ENCODE measurements at regions not wholly inside any gene's neighbourhood (a gene's known extent, or its start where the extent isn't known, plus 50 kb on each side); places are given as distances from the start of the nearest gene placed in this dataset.
A peak's percentile ranks its signal among the peaks of the same experiment; 100 is the strongest.

DNA sequence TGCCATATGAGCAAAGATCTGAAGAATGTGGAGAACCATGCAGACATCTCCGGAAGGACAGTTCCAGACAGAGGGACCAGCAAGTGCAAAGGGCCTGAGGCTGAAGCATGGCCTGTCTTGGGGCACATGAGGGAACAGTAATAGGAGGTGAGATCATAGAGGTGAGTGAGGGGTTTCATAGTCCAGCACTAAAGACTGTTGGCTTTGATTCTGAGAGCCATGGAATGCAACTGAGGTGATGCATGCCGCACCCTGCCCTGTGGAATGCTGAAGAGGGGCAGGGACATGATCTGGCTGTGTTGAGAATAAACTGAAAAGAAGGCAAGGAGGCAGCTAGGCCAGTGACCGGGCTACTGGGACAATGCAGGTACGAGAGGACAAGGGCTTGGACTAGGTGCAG lies 253.1 kb upstream of the KLF14 start:
- Histone ChIP-seq H3K27me3 (ENCODE audit: insufficient read depth, low read length, poor library complexity) (no peaks in the 10 kb centered on the region), H3K4me3 (ENCODE audit: low read depth in 1 of 2, low read length in 2 of 2) (no peak overlapping the region), H3K9me3 (ENCODE audit: insufficient read depth, low read length, severe bottlenecking) (no peaks in the 10 kb centered on the region), H3K27ac (ENCODE audit: low read length) (0 out of 2 replicates have a peak overlapping the region, but pooled peaks have one; percentile 30), H3K79me2 (ENCODE audit: insufficient read depth, low read length) (peaks cover 92% of the 10 kb centered on the region), H3K9ac (ENCODE audit: low read depth, low read length) (no peak overlapping the region), H2AFZ (ENCODE audit: low read depth, low read length) (no peak overlapping the region), H3K4me1 (ENCODE audit: insufficient read depth, low read length) (no peaks in the 10 kb centered on the region), H3K36me3 (ENCODE audit: insufficient read depth, low read length) (peaks cover 41% of the 10 kb centered on the region), H3K4me2 (ENCODE audit: insufficient read depth, low read length) (no peak overlapping the region), H4K20me1 (ENCODE audit: insufficient read depth, low read length) (peaks cover 36% of the 10 kb centered on the region)
- ATAC-seq (ENCODE audit: insufficient read depth, low read depth) (no peak), DNase-seq (no peak)
- TF ChIP-seq, protein P1, sequence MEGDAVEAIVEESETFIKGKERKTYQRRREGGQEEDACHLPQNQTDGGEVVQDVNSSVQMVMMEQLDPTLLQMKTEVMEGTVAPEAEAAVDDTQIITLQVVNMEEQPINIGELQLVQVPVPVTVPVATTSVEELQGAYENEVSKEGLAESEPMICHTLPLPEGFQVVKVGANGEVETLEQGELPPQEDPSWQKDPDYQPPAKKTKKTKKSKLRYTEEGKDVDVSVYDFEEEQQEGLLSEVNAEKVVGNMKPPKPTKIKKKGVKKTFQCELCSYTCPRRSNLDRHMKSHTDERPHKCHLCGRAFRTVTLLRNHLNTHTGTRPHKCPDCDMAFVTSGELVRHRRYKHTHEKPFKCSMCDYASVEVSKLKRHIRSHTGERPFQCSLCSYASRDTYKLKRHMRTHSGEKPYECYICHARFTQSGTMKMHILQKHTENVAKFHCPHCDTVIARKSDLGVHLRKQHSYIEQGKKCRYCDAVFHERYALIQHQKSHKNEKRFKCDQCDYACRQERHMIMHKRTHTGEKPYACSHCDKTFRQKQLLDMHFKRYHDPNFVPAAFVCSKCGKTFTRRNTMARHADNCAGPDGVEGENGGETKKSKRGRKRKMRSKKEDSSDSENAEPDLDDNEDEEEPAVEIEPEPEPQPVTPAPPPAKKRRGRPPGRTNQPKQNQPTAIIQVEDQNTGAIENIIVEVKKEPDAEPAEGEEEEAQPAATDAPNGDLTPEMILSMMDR (IDR thresholded peaks at IDR 0.05; ENCODE audit: borderline replicate concordance, extremely low read depth, low read length, poor library complexity, severe bottlenecking): no peak
- TF ChIP-seq EZH2 (IDR thresholded peaks at IDR 0.05; ENCODE audit: borderline replicate concordance, low read depth, low read length, severe bottlenecking): no peak

DNA sequence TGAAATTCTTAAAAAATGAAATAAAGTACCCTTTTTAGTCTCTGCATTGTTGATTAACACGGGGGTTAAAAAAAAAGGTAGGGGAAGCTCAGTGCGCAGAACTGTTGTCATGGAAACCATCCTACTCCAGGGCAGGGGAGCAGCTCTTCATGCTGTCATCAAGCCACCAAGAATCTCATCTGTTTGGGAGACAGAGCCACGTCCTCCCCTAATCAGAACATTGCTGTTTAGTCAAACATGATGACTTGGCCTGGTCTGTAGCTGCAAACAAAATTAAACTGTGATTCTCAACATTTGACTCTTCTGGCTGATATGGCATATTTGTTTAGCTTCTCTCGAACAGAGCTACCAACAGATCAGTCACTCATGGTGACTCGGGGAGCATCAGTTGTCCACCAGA lies 254.4 kb upstream of the KLF14 start:
- Histone ChIP-seq H3K27ac (ENCODE audit: low read length) (no peak overlapping the region), H2AFZ (ENCODE audit: low read depth, low read length) (no peak overlapping the region), H3K79me2 (ENCODE audit: insufficient read depth, low read length) (peaks cover 92% of the 10 kb centered on the region), H4K20me1 (ENCODE audit: insufficient read depth, low read length) (peaks cover 36% of the 10 kb centered on the region), H3K36me3 (ENCODE audit: insufficient read depth, low read length) (peaks cover 31% of the 10 kb centered on the region; the same call in 1 of the 2 replicates), H3K4me3 (ENCODE audit: low read depth in 1 of 2, low read length in 2 of 2) (no peak overlapping the region), H3K4me1 (ENCODE audit: insufficient read depth, low read length) (no peaks in the 10 kb centered on the region), H3K9me3 (ENCODE audit: insufficient read depth, low read length, severe bottlenecking) (no peaks in the 10 kb centered on the region), H3K9ac (ENCODE audit: low read depth, low read length) (no peak overlapping the region), H3K27me3 (ENCODE audit: insufficient read depth, low read length, poor library complexity) (no peaks in the 10 kb centered on the region), H3K4me2 (ENCODE audit: insufficient read depth, low read length) (no peak overlapping the region)
- TF ChIP-seq, protein P1 (IDR thresholded peaks at IDR 0.05; ENCODE audit: borderline replicate concordance, extremely low read depth, low read length, poor library complexity, severe bottlenecking): no peak
- TF ChIP-seq EZH2 (IDR thresholded peaks at IDR 0.05; ENCODE audit: borderline replicate concordance, low read depth, low read length, severe bottlenecking): no peak
- DNase-seq (no peak), ATAC-seq (ENCODE audit: insufficient read depth, low read depth) (no peak)

DNA sequence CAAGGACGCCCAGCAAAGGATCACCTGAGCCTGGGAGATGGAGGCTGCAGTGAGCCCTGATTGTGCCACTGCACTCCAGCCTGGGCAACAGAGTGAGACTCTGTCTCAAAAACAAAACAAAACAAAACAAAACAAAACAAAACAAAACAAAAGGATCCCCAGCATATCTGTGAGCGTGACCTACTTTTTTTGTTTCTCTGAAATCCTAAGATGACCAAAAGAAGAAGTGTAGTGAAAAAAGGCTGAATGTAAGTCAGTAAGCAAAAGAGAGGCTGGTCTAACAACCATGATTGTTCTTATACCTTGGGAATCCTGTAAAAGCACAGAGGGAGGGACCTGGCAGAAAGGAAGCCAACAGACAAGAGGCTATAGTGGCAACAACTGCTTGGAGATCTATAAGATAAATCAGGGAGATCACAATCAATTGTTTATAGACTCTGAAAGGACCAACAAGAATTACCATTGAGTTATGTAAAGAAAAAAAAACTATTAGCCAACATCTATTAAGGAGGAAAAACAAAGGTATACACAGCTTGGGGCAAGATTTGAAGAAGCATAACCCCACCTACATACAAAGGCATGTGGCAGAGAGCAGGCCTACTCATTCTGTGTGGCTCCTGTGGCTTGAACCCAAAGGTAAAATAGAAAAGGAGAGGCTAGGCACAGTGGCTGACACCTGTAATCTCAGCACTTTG lies 255.2 kb upstream of the KLF14 start:
- TF ChIP-seq, protein P1 (IDR thresholded peaks at IDR 0.05; ENCODE audit: borderline replicate concordance, extremely low read depth, low read length, poor library complexity, severe bottlenecking): no peak
- TF ChIP-seq EZH2 (IDR thresholded peaks at IDR 0.05; ENCODE audit: borderline replicate concordance, low read depth, low read length, severe bottlenecking): no peak
- peaks cover 32% of the 10 kb centered on the region; the same call in 1 of the 2 replicates for H3K36me3 ChIP-seq (ENCODE audit: insufficient read depth, low read length)
- no peak overlapping the region for H3K9ac ChIP-seq (ENCODE audit: low read depth, low read length)
- no peak overlapping the region for H3K4me3 ChIP-seq (ENCODE audit: low read depth in 1 of 2, low read length in 2 of 2)
- ATAC-seq (ENCODE audit: insufficient read depth, low read depth) (no peak), DNase-seq (no peak)
- H2AFZ ChIP-seq (ENCODE audit: low read depth, low read length): no peak overlapping the region
- H3K27me3 ChIP-seq (ENCODE audit: insufficient read depth, low read length, poor library complexity): no peaks in the 10 kb centered on the region
- no peaks in the 10 kb centered on the region for H3K4me1 ChIP-seq (ENCODE audit: insufficient read depth, low read length)
- peaks cover 38% of the 10 kb centered on the region for H4K20me1 ChIP-seq (ENCODE audit: insufficient read depth, low read length)
- no peaks in the 10 kb centered on the region for H3K9me3 ChIP-seq (ENCODE audit: insufficient read depth, low read length, severe bottlenecking)
- no peak overlapping the region for H3K27ac ChIP-seq (ENCODE audit: low read length)
- peaks cover 95% of the 10 kb centered on the region for H3K79me2 ChIP-seq (ENCODE audit: insufficient read depth, low read length)
- H3K4me2 ChIP-seq (ENCODE audit: insufficient read depth, low read length): no peak overlapping the region
